NCI-H187 (cell line): ENCODE measurements at regions not wholly inside any gene's neighbourhood (a gene's known extent, or its start where the extent isn't known, plus 50 kb on each side); places are given as distances from the start of the nearest gene placed in this dataset.
"Not testable (repeated sequence)": the region's sequence is repeated elsewhere in the genome, so short reads cannot be mapped to it uniquely, and the experiment has no call there.

Source experiments
- DNase-seq, 2 experiments: peaks; one replicate each; lab custom pipeline; 2025; lab: John Stamatoyannopoulos, UW

GRCh38 chr1:221881805-221882581, 140.1 kb upstream of the DUSP10 start:
- DNase-seq: no peak

GRCh38 chr1:221880182-221880581, 138.3 kb upstream of the DUSP10 start:
- DNase-seq: no peak

DNA sequence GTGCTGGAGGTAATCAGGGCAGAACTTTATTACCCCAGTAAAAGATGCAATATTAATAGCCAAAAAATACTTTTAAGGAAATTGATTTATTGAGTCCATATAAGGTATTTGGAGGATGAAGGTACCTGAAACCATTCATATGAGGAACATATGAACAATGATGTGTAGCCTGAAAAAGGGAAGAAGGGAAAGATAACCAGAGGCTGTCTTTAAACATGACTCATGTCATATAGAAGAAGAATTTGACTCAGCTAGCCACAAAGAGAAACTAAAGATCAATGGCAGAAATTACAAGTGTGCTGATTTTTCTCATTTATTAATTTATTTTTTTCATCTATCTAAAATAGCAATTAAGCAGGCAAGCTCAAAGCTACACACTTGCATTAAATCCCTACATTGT, 136.2 kb upstream of the DUSP10 start:
- no peak for DNase-seq

- no peak for DNase-seq
These were observed 135.4 kb upstream of the DUSP10 start for GRCh38 chr1:221877311-221877710.

- no peak for DNase-seq
These were observed 133.1 kb upstream of the DUSP10 start for GRCh38 chr1:221875004-221875330.

DNA sequence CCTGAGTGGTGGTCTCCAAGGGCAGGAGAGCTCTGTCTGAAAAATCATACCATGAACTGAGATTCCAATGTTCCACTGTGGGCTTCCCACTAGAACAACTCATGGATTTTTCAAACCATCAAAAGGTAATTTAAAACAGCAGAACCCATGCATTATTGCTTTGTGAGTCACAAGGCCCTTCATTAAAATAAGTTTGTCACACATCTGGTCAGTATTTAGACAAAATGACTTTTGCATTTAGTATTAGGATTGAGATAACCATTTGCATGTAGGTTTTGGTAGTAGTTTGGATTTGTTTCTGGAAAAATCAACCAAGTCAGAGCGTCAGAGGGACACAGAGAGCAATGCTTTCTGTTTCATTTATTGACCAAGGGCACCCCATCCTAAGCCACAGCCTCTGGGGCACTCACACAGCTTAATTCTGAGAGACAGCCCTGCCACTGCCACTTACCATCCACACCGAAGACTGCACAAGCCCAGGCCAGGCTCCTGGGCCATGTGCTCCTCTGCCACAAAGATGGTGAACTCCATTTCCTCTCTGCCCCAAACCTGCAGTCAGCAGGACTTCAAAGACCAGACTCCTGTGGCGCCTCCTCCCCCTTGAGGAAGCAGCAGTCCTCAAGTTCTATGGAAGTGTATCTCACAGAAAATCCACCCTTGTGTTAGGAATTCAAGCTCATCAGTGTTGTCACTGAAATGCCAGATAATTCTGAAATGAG, 132.6 kb upstream of the DUSP10 start:
- DNase-seq: no peak

- no peak for DNase-seq
These were observed 131.8 kb upstream of the DUSP10 start for GRCh38 chr1:221873673-221874072.

GRCh38 chr1:221871056-221871455, 129.2 kb upstream of the DUSP10 start:
- DNase-seq: no peak

- DNase-seq: no peak
These were observed 127.9 kb upstream of the DUSP10 start for GRCh38 chr1:221869779-221870178.

DNA sequence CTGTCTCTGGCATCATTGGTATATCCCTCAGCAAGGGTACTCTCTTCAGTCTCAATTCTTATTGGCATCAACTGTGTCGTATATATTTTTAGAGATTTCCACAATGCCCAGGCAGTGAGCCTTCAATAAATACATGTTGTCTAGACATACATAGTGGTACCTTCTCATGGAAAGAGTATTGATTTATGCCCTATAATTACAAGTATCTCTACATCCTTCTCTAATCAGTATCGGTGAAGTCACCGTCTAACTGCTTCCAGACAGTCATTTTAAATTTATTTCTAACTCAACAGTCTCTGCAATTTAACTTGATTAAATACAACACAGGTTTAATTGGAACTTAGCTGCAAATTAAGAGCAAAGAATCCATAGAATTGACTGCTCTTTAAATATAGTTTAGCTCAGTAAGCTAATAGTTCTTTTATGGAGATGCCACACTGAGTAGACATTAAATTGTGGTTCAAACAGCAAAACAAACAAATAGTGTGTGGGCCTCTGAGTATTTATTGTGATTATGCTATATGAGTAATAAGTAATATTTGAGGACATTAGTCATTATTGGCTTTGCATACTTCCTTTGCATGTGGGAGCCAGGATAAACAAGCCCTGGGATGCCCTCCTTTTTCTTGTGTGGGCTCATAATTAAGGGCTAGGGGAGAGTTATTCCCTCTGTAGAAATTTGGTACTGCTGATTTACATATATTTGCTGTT, 126.9 kb upstream of the DUSP10 start:
- DNase-seq: no peak

- DNase-seq: no peak
These were observed 125.1 kb upstream of the DUSP10 start for GRCh38 chr1:221867003-221867402.

GRCh38 chr1:221865808-221866207, 123.9 kb upstream of the DUSP10 start:
- DNase-seq: no peak

DNA sequence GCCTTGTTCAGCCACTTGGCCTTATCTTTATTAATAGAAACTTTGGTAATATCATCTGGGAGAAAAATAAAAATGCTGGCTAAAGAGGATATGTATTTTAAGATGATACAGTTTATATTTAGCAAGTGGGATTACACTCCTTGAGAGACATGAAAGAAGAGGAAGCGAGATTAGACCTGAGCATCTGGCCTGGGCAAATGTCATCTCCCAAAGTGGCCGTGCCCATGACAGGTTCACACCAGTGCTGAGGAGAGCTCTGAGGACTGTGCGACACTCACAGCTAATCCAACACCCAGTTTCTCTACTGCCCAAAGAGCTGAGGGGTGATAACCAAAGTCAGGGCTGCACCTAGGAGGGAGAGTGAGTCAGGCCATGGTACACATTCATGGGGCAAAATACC, 121.7 kb upstream of the DUSP10 start:
- no peak for DNase-seq

DNA sequence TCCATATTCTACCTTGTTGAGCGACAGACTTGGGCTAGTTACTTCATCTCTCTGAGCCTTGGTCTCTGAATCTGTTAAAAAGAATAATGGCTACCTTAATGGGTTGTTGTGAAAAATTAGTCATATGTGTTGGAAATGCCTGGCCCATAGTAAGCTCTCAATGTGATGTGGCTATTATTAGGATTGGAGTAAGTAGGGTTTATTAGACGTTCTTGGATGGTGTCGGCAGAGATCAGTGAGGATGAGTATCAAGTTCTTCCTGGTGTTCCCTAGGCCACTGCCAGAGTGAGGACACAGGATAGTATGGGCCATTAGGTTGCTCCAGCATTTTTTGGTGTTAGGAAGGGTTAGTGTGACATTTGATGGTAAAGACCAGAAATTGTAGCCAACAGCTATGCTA, 121.1 kb upstream of the DUSP10 start:
- no peak for DNase-seq

GRCh38 chr1:221858818-221859611, 117.1 kb upstream of the DUSP10 start:
- DNase-seq: no peak

GRCh38 chr1:221857094-221857444, 115.2 kb upstream of the DUSP10 start:
- DNase-seq: not testable (repeated sequence)

GRCh38 chr1:221856228-221857093, 114.6 kb upstream of the DUSP10 start:
- no peak for DNase-seq

- no peak for DNase-seq
These were observed 113.3 kb upstream of the DUSP10 start for GRCh38 chr1:221855156-221855555.

DNA sequence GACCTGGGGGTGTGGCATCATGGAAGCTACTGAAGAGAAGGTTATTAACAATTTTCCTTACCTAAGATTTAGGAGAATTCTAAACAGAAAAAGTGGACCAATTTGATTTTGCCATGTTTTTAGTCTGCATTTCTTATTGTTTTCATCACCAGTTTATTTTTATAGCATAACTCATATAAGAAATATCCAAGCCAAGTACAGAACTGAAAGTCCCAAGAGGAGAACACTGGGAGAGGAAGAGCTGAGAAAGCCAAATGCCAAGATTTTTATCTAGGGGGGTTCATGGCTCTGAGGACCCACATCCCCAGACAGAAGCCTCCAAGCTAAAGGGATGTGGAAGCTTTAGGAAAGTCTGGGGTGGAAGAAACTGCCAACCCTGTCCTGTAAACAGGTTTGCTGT, 109.4 kb upstream of the DUSP10 start:
- no peak for DNase-seq

- no peak for DNase-seq
These were observed 108.7 kb upstream of the DUSP10 start for GRCh38 chr1:221850470-221851187.

DNA sequence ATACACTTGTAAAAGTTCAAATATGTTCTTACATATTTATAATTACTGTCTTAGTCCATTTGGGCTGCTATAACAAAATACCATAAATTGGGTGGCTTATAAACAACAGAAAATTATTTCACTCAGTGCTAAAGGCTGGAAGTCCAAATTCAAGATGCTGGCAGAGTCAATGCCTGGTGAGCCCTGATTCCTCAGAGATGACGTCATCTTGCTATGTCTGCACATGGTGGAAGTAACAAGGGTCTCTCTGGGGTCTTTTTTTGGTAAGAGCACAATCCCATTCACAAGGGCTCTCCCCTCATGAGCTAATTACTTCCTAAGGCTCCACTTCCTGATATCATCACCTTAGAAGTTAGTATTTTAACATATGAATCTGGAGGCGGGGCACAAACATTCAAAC, 108.0 kb upstream of the DUSP10 start:
- no peak for DNase-seq
